ENCODE measurements at regions not wholly inside any gene's neighbourhood (a gene's known extent, or its start where the extent isn't known, plus 50 kb on each side); places are given as distances from the start of the nearest gene placed in this dataset.

DNA sequence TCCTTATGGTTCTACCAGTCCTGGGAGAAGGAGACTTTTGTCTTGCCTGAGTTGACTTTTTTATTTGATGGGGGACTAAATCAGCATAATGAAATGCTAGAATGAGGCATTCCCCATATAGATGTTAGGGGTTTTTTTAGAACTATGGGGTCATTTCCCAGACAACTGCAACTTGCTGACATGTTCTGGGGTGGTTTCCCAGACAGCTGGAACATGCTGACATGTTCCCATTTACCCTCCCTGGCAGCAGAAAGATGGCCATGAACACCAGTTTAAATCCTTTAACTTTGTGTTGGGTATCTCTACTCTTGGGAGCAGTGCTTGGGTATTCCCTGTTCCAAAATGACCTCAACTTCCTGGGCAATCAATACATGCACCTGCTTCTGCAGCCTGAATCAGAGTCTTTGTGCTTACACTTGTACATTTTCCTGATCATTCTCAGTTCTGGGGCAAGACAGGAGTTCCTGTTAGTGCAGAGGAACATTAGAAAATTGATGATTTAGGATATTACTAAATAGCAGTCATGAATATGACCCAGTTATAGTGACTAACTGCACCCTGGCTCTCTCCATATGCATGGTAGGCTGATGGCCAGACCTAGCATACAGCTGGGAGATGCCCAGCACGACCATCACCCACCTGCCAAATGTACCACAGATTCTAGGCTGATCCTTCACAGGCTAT, 75.4 kb upstream of the CD5L start:
- POLR2A ChIA-PET, result no interaction called here
- no TSS peak for BruUV-seq (replicated peaks)

DNA sequence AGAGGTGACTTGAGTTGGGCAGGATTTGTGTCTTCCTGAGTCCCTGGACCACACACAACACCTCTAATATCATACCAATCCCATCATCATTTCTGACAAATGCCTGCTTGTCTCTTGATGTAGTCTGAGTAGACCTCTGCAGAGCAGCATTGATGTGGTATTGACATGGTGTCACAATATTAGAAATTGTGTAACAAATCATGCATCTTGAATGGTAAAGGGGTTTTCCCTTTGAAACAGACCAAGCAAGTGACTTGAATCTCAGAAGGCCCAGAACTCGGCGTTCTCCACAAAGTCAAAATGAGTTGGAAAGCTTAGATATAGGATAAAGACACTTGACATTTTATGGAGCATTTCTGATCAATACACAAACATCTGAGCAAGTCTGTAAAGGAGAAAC, 72.7 kb upstream of the KIRREL1 start:
- H3K27ac ChIP-seq (ENCODE audit: low read length), result no peak overlapping the region
- in situ Hi-C loops (cut with HindIII; ENCODE audit: low pct_unique_long_range_greater_than_20kb, low sequenced_read_pairs), result no loop called here
- no TSS peak for BruUV-seq (replicated peaks)
- no peaks in the 10 kb centered on the region for H3K36me3 ChIP-seq (ENCODE audit: control insufficient read depth, insufficient read depth, low read length)
- CTCF ChIA-PET, result no interaction called here
- peaks cover 4% of the 10 kb centered on the region for H3K27me3 ChIP-seq (ENCODE audit: control insufficient read depth, insufficient read depth, low read length)
- no peaks in the 10 kb centered on the region for H3K4me1 ChIP-seq (ENCODE audit: control insufficient read depth, insufficient read depth, low read length)
- H3K9me3 ChIP-seq (ENCODE audit: control insufficient read depth, insufficient read depth, low read depth, low read length), result no peaks in the 10 kb centered on the region
- no peak overlapping the region for H3K4me3 ChIP-seq (ENCODE audit: low read depth in 2 of 2, low read length in 2 of 2)
- DNase-seq (ENCODE audit: low read depth, low spot score) (no peak), ATAC-seq (no peak)
- intact Hi-C loops (cut with micrococcal nuclease; ENCODE audit: unreplicated experiment), result no loop called here
- POLR2A ChIA-PET, result interaction anchor here (0.6 kb wide), 1 partner anchor 143 kb away, joined by 3 read pairs; no protein-coding TSS in a partner anchor
- no peak for TF ChIP-seq POLR2AphosphoS5 (IDR thresholded peaks at IDR 0.05; ENCODE audit: low read depth, low read length)
- TF ChIP-seq, protein P1, sequence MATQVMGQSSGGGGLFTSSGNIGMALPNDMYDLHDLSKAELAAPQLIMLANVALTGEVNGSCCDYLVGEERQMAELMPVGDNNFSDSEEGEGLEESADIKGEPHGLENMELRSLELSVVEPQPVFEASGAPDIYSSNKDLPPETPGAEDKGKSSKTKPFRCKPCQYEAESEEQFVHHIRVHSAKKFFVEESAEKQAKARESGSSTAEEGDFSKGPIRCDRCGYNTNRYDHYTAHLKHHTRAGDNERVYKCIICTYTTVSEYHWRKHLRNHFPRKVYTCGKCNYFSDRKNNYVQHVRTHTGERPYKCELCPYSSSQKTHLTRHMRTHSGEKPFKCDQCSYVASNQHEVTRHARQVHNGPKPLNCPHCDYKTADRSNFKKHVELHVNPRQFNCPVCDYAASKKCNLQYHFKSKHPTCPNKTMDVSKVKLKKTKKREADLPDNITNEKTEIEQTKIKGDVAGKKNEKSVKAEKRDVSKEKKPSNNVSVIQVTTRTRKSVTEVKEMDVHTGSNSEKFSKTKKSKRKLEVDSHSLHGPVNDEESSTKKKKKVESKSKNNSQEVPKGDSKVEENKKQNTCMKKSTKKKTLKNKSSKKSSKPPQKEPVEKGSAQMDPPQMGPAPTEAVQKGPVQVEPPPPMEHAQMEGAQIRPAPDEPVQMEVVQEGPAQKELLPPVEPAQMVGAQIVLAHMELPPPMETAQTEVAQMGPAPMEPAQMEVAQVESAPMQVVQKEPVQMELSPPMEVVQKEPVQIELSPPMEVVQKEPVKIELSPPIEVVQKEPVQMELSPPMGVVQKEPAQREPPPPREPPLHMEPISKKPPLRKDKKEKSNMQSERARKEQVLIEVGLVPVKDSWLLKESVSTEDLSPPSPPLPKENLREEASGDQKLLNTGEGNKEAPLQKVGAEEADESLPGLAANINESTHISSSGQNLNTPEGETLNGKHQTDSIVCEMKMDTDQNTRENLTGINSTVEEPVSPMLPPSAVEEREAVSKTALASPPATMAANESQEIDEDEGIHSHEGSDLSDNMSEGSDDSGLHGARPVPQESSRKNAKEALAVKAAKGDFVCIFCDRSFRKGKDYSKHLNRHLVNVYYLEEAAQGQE (IDR thresholded peaks at IDR 0.05; ENCODE audit: insufficient read depth in 1 of 2, low read depth in 2 of 2, low read length in 1 of 2), result no peak
- TF ChIP-seq, protein P2, sequence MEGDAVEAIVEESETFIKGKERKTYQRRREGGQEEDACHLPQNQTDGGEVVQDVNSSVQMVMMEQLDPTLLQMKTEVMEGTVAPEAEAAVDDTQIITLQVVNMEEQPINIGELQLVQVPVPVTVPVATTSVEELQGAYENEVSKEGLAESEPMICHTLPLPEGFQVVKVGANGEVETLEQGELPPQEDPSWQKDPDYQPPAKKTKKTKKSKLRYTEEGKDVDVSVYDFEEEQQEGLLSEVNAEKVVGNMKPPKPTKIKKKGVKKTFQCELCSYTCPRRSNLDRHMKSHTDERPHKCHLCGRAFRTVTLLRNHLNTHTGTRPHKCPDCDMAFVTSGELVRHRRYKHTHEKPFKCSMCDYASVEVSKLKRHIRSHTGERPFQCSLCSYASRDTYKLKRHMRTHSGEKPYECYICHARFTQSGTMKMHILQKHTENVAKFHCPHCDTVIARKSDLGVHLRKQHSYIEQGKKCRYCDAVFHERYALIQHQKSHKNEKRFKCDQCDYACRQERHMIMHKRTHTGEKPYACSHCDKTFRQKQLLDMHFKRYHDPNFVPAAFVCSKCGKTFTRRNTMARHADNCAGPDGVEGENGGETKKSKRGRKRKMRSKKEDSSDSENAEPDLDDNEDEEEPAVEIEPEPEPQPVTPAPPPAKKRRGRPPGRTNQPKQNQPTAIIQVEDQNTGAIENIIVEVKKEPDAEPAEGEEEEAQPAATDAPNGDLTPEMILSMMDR (IDR thresholded peaks at IDR 0.05), result no peak
- no peak for TF ChIP-seq TCF7L2 (IDR thresholded peaks at IDR 0.05; ENCODE audit: low read depth, low read length)
- no peak for TF ChIP-seq SIN3A (IDR thresholded peaks at IDR 0.05; ENCODE audit: borderline replicate concordance, insufficient read depth, low read depth, low read length)

More for the DNA sequence above, 75.4 kb upstream of the CD5L start:
- intact Hi-C loops (cut with micrococcal nuclease; ENCODE audit: unreplicated experiment), result no loop called here
- Histone ChIP-seq H3K4me1 (ENCODE audit: control insufficient read depth, insufficient read depth, low read length) (no peaks in the 10 kb centered on the region), H3K9me3 (ENCODE audit: control insufficient read depth, insufficient read depth, low read depth, low read length) (no peaks in the 10 kb centered on the region), H3K27me3 (ENCODE audit: control insufficient read depth, insufficient read depth, low read length) (peaks cover 4% of the 10 kb centered on the region), H3K36me3 (ENCODE audit: control insufficient read depth, insufficient read depth, low read length) (no peaks in the 10 kb centered on the region), H3K4me3 (ENCODE audit: low read depth in 2 of 2, low read length in 2 of 2) (no peak overlapping the region), H3K27ac (ENCODE audit: low read length) (no peak overlapping the region)
- ATAC-seq (no peak), DNase-seq (ENCODE audit: low read depth, low spot score) (no peak)
- in situ Hi-C loops (cut with HindIII; ENCODE audit: low pct_unique_long_range_greater_than_20kb, low sequenced_read_pairs), result no loop called here
- TF ChIP-seq TCF7L2 (IDR thresholded peaks at IDR 0.05; ENCODE audit: low read depth, low read length) (no peak), SIN3A (IDR thresholded peaks at IDR 0.05; ENCODE audit: borderline replicate concordance, insufficient read depth, low read depth, low read length) (no peak), POLR2AphosphoS5 (IDR thresholded peaks at IDR 0.05; ENCODE audit: low read depth, low read length) (no peak)
- TF ChIP-seq, protein P2 (IDR thresholded peaks at IDR 0.05), result no peak
- TF ChIP-seq, protein P1 (IDR thresholded peaks at IDR 0.05; ENCODE audit: insufficient read depth in 1 of 2, low read depth in 2 of 2, low read length in 1 of 2), result no peak
- CTCF ChIA-PET, result no interaction called here
